K562 (cell line): ENCODE measurements at regions not wholly inside any gene's neighbourhood (a gene's known extent, or its start where the extent isn't known, plus 50 kb on each side); places are given as distances from the start of the nearest gene placed in this dataset.

Source experiments
- ATAC-seq: fragments of 200-7000 bp; cut with Tn5 transposase; 3 replicates; pipeline ENCODE4 v1.9.1; 2020; ENCODE audit warnings: moderate library complexity
- BruUV-seq: library from RNA; stranded (reverse); fragments of 400-500 nt; replicated peaks from 2 replicates; lab custom pipeline; 2021; lab: Mats Ljungman, UMichigan
- CTCF ChIA-PET: fragments of 300-600 bp; formaldehyde crosslinking; extraction: SDS; loops from one replicate; lab custom pipeline; 2021; ENCODE audit warnings: low intra/inter-chr PET ratio; lab: Yijun Ruan, JAX
- POLR2A ChIA-PET: fragments of 300-600, 350-650 bp; sonication (Branson Sonifier 250); formaldehyde crosslinking; extraction: SDS; loops from one replicate; lab custom pipeline; 2021; ENCODE audit warnings: antibody characterized with exemption, inconsistent platforms; lab: Yijun Ruan, JAX
- DNase-seq, 4 experiments: peaks; one replicate each; pipeline versions ENCODE4 v3.0.0 to v3.0.0-alpha.2; 2011 to 2018; ENCODE audit warnings: low spot score in 3 of 4, mixed read lengths in 3 of 4; ENCODE audit errors: extremely low read depth in 1 of 4
- FAIRE-seq: peaks from 2 replicates; lab custom pipeline; 2011; peaks lifted over from hg19 to GRCh38; lab: Jason Lieb, UNC
- H2AFZ ChIP-seq: 2 replicates; pipeline ENCODE4 v1.6.0; 2011; ENCODE audit warnings: low read depth, low read length, control low read depth, inconsistent platforms
- H3K27ac ChIP-seq: fragments of 200-600 bp; 3 replicates; pipeline ENCODE4 v1.8.0; 2011; ENCODE audit warnings: low read depth, mild to moderate bottlenecking, control low read depth, inconsistent platforms, low read length, moderate library complexity, mixed read lengths; ENCODE audit errors: extremely low read depth
- H3K27me3 ChIP-seq, 2 experiments: fragments of 300-600 bp in 1 of 2; 2 replicates in 1 of 2; 3 replicates in 1 of 2; pipeline versions ENCODE4 v1.6.0 to v1.8.0; 2011; ENCODE audit warnings: inconsistent platforms in 2 of 2, low read length in 2 of 2, mild to moderate bottlenecking in 1 of 2, mixed read lengths in 1 of 2, moderate library complexity in 1 of 2; ENCODE audit not compliant: control insufficient read depth in 2 of 2, insufficient read depth in 2 of 2
- H3K36me3 ChIP-seq: fragments of 300-600 bp; 3 replicates; pipeline ENCODE4 v1.8.0; 2011; ENCODE audit warnings: mild to moderate bottlenecking, low read length, inconsistent platforms; ENCODE audit not compliant: control insufficient read depth, insufficient read depth
- H3K4me1 ChIP-seq, 2 experiments: fragments of 200-600 bp in 1 of 2; replicated peaks in 1 of 2; 2 replicates in 1 of 2; 3 replicates in 1 of 2; pipeline versions ENCODE4 v1.5.1 to v1.8.0; 2011; ENCODE audit warnings: inconsistent platforms in 2 of 2, low read length in 2 of 2, mild to moderate bottlenecking in 1 of 2, mixed read lengths in 1 of 2, moderate library complexity in 1 of 2; ENCODE audit not compliant: control insufficient read depth in 2 of 2, insufficient read depth in 2 of 2
- H3K4me2 ChIP-seq: 2 replicates; pipeline ENCODE4 v1.6.1; 2011; ENCODE audit warnings: low read length, control low read depth, inconsistent platforms, mixed read lengths; ENCODE audit not compliant: insufficient read depth
- H3K4me3 ChIP-seq: fragments of 200-600 bp; sonication (generic), shearing (Covaris generic); 2 replicates; pipeline ENCODE4 v1.5.1; 2016; ENCODE audit warnings: control low read depth, inconsistent platforms
- H3K79me2 ChIP-seq: fragments of 200-600 bp; 3 replicates; pipeline ENCODE4 v1.8.0; 2011; ENCODE audit warnings: low read length, inconsistent platforms; ENCODE audit not compliant: control insufficient read depth, insufficient read depth
- H3K9ac ChIP-seq, 2 experiments: 2 replicates each; pipeline versions ENCODE4 v1.6.0 to v1.6.1; 2011; ENCODE audit warnings: low read depth in 2 of 2, low read length in 2 of 2, control low read depth in 1 of 2, inconsistent platforms in 1 of 2, mild to moderate bottlenecking in 1 of 2, mixed read lengths in 1 of 2; ENCODE audit not compliant: insufficient read depth in 1 of 2
- H3K9me1 ChIP-seq: one replicate; pipeline ENCODE4 v1.6.0; 2011; ENCODE audit warnings: inconsistent platforms, mild to moderate bottlenecking, low read length, moderate library complexity; ENCODE audit not compliant: control insufficient read depth, insufficient read depth
- H3K9me3 ChIP-seq: replicated peaks from 2 replicates; pipeline ENCODE4 v1.5.1; 2011; ENCODE audit warnings: low read depth, low read length, inconsistent platforms; ENCODE audit not compliant: control insufficient read depth, insufficient read depth
- H4K20me1 ChIP-seq: replicated peaks from 2 replicates; pipeline ENCODE4 v1.6.1; 2011; ENCODE audit warnings: low read length, inconsistent platforms, mixed read lengths; ENCODE audit not compliant: control insufficient read depth, insufficient read depth
- TCF3 ChIP-seq: sonication (generic); formaldehyde crosslinking; IDR thresholded peaks from 2 replicates; pipeline ENCODE4 v1.4.0; 2020; ENCODE audit warnings: mild to moderate bottlenecking, missing genetic modification reagents
- ZNF444 ChIP-seq: fragments of 250-450 bp; sonication (Bioruptor Pico); IDR thresholded peaks from 2 replicates; pipeline ENCODE4 v1.4.0; 2020; ENCODE audit warnings: mild to moderate bottlenecking, moderate library complexity
- ZNF780A ChIP-seq: fragments of 250-450 bp; sonication (Bioruptor Pico); IDR thresholded peaks from 2 replicates; pipeline ENCODE4 v1.5.0; 2021; ENCODE audit warnings: mild to moderate bottlenecking
- WGBS: fragments of 100-300 bp; shearing (Covaris generic); methylation state at CpG from one replicate; pipeline ENCODE4 v1.1.6; 2016; ENCODE audit warnings: low coverage, mixed read lengths; ENCODE audit not compliant: insufficient coverage; ENCODE audit errors: missing lambda C conversion rate; 5-methylcytosine and 5-hydroxymethylcytosine counted together
- in situ Hi-C: fragments of 300-500 bp; cut with MboI; formaldehyde crosslinking; loops from 4 replicates; pipeline ENCODE4 v1.15.0; 2018; ENCODE audit warnings: inconsistent platforms, mixed read lengths
- intact Hi-C: fragments of 100-400 bp; cut with micrococcal nuclease; formaldehyde crosslinking; loops from 2 replicates; pipeline ENCODE4 v1.14.2; 2022
- TF ChIP-seq, protein P1 (sequence below): fragments of 150-350 bp; conservative IDR thresholded peaks from 2 replicates; pipeline ENCODE4 v1.6.1; 2014; ENCODE audit warnings: low read length
- TF ChIP-seq, protein P2 (sequence below): fragments of 200-600 bp; sonication (generic); IDR thresholded peaks from one replicate; pipeline ENCODE4 v1.6.1; 2012; ENCODE audit warnings: mild to moderate bottlenecking, low read depth, low read length, inconsistent platforms
- TF ChIP-seq, protein P3 (sequence below): fragments of 250-450 bp; sonication (Bioruptor Pico); IDR thresholded peaks from 2 replicates; pipeline ENCODE4 v1.8.0; 2021; ENCODE audit warnings: moderate library complexity, mild to moderate bottlenecking, inconsistent platforms

DNA sequence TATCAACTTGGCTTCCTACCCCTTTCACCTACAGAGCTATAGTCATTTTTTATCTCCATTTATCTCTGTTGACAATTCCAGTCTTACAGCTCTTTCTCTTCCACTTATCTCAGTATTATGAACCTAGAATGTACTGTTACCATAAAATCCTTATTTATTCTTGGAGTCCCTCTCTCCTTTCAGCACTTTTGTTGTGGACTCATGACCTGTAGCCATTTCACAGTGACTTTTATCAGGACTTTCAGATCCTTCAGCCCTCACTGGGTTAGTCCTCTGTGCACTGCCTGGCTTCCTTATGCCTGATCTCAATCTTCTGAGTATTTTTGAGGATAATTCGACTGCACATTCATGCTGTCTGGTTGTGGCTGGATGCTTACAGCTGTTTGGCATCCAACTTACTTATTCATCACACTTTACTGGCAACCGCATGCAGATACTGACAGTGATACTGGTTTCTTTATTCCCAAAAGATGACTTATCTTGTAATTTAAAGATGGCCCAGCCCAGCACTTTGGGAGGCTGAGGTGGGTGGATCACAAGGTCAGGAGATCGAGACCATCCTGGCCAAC lies 293.3 kb downstream of the MAN2A1 start:
- H3K4me3 ChIP-seq = no peak overlapping the region
- FAIRE-seq = no peak
- H3K9ac ChIP-seq = no peak overlapping the region
- no peaks in the 10 kb centered on the region for H3K9me3 ChIP-seq
- no peak overlapping the region for H2AFZ ChIP-seq
- H3K4me1 ChIP-seq = no peaks in the 10 kb centered on the region
- BruUV-seq = no TSS peak
- in situ Hi-C loops = no loop called here
- H3K9me1 ChIP-seq = no peaks in the 10 kb centered on the region
- H3K4me2 ChIP-seq = no peak overlapping the region
- ChIA-PET CTCF (no interaction called here), POLR2A (no interaction called here)
- no peak for ATAC-seq
- no peaks in the 10 kb centered on the region for H3K36me3 ChIP-seq
- no peaks in the 10 kb centered on the region for H3K79me2 ChIP-seq
- intact Hi-C loops = no loop called here
- no peaks in the 10 kb centered on the region for H4K20me1 ChIP-seq
- H3K27ac ChIP-seq = no peak overlapping the region
- no peak for DNase-seq
- WGBS = 0% methylated on average over 3 of the region's 3 CpGs
- H3K27me3 ChIP-seq = no peaks in the 10 kb centered on the region
- TF ChIP-seq, protein P1, sequence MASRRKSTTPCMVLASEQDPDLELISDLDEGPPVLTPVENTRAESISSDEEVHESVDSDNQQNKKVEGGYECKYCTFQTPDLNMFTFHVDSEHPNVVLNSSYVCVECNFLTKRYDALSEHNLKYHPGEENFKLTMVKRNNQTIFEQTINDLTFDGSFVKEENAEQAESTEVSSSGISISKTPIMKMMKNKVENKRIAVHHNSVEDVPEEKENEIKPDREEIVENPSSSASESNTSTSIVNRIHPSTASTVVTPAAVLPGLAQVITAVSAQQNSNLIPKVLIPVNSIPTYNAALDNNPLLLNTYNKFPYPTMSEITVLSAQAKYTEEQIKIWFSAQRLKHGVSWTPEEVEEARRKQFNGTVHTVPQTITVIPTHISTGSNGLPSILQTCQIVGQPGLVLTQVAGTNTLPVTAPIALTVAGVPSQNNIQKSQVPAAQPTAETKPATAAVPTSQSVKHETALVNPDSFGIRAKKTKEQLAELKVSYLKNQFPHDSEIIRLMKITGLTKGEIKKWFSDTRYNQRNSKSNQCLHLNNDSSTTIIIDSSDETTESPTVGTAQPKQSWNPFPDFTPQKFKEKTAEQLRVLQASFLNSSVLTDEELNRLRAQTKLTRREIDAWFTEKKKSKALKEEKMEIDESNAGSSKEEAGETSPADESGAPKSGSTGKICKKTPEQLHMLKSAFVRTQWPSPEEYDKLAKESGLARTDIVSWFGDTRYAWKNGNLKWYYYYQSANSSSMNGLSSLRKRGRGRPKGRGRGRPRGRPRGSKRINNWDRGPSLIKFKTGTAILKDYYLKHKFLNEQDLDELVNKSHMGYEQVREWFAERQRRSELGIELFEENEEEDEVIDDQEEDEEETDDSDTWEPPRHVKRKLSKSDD = no peak
- TF ChIP-seq, protein P2, sequence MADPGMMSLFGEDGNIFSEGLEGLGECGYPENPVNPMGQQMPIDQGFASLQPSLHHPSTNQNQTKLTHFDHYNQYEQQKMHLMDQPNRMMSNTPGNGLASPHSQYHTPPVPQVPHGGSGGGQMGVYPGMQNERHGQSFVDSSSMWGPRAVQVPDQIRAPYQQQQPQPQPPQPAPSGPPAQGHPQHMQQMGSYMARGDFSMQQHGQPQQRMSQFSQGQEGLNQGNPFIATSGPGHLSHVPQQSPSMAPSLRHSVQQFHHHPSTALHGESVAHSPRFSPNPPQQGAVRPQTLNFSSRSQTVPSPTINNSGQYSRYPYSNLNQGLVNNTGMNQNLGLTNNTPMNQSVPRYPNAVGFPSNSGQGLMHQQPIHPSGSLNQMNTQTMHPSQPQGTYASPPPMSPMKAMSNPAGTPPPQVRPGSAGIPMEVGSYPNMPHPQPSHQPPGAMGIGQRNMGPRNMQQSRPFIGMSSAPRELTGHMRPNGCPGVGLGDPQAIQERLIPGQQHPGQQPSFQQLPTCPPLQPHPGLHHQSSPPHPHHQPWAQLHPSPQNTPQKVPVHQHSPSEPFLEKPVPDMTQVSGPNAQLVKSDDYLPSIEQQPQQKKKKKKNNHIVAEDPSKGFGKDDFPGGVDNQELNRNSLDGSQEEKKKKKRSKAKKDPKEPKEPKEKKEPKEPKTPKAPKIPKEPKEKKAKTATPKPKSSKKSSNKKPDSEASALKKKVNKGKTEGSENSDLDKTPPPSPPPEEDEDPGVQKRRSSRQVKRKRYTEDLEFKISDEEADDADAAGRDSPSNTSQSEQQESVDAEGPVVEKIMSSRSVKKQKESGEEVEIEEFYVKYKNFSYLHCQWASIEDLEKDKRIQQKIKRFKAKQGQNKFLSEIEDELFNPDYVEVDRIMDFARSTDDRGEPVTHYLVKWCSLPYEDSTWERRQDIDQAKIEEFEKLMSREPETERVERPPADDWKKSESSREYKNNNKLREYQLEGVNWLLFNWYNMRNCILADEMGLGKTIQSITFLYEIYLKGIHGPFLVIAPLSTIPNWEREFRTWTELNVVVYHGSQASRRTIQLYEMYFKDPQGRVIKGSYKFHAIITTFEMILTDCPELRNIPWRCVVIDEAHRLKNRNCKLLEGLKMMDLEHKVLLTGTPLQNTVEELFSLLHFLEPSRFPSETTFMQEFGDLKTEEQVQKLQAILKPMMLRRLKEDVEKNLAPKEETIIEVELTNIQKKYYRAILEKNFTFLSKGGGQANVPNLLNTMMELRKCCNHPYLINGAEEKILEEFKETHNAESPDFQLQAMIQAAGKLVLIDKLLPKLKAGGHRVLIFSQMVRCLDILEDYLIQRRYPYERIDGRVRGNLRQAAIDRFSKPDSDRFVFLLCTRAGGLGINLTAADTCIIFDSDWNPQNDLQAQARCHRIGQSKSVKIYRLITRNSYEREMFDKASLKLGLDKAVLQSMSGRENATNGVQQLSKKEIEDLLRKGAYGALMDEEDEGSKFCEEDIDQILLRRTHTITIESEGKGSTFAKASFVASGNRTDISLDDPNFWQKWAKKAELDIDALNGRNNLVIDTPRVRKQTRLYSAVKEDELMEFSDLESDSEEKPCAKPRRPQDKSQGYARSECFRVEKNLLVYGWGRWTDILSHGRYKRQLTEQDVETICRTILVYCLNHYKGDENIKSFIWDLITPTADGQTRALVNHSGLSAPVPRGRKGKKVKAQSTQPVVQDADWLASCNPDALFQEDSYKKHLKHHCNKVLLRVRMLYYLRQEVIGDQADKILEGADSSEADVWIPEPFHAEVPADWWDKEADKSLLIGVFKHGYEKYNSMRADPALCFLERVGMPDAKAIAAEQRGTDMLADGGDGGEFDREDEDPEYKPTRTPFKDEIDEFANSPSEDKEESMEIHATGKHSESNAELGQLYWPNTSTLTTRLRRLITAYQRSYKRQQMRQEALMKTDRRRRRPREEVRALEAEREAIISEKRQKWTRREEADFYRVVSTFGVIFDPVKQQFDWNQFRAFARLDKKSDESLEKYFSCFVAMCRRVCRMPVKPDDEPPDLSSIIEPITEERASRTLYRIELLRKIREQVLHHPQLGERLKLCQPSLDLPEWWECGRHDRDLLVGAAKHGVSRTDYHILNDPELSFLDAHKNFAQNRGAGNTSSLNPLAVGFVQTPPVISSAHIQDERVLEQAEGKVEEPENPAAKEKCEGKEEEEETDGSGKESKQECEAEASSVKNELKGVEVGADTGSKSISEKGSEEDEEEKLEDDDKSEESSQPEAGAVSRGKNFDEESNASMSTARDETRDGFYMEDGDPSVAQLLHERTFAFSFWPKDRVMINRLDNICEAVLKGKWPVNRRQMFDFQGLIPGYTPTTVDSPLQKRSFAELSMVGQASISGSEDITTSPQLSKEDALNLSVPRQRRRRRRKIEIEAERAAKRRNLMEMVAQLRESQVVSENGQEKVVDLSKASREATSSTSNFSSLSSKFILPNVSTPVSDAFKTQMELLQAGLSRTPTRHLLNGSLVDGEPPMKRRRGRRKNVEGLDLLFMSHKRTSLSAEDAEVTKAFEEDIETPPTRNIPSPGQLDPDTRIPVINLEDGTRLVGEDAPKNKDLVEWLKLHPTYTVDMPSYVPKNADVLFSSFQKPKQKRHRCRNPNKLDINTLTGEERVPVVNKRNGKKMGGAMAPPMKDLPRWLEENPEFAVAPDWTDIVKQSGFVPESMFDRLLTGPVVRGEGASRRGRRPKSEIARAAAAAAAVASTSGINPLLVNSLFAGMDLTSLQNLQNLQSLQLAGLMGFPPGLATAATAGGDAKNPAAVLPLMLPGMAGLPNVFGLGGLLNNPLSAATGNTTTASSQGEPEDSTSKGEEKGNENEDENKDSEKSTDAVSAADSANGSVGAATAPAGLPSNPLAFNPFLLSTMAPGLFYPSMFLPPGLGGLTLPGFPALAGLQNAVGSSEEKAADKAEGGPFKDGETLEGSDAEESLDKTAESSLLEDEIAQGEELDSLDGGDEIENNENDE = no peak
- TF ChIP-seq, protein P3, sequence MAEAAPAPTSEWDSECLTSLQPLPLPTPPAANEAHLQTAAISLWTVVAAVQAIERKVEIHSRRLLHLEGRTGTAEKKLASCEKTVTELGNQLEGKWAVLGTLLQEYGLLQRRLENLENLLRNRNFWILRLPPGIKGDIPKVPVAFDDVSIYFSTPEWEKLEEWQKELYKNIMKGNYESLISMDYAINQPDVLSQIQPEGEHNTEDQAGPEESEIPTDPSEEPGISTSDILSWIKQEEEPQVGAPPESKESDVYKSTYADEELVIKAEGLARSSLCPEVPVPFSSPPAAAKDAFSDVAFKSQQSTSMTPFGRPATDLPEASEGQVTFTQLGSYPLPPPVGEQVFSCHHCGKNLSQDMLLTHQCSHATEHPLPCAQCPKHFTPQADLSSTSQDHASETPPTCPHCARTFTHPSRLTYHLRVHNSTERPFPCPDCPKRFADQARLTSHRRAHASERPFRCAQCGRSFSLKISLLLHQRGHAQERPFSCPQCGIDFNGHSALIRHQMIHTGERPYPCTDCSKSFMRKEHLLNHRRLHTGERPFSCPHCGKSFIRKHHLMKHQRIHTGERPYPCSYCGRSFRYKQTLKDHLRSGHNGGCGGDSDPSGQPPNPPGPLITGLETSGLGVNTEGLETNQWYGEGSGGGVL (CRISPR knock-in tag) = no peak
- no peak for TF ChIP-seq TCF3 (CRISPR knock-in tag)
- TF ChIP-seq ZNF780A (CRISPR knock-in tag) = no peak
- TF ChIP-seq ZNF444 = no peak
